Calu3 (cell line): ENCODE measurements at regions not wholly inside any gene's neighbourhood (a gene's known extent, or its start where the extent isn't known, plus 50 kb on each side); places are given as distances from the start of the nearest gene placed in this dataset.

ENCODE experiments used
- BruUV-seq: library from RNA; stranded (reverse); fragments of 400-500 nt; replicated peaks from 2 replicates; lab custom pipeline; 2021; lab: Mats Ljungman, UMichigan
- CTCF ChIA-PET: fragments of 300-600 bp; sonication (Branson Sonifier 250); formaldehyde crosslinking; loops from one replicate; lab custom pipeline; 2022; ENCODE audit warnings: antibody characterized with exemption; lab: Charles Lee
- DNase-seq: peaks from one replicate; pipeline ENCODE4 v3.0.0; 2022
- H3K27ac Mint-ChIP-seq: one replicate; pipeline ENCODE4 v1.8.0; 2022; ENCODE audit warnings: mixed read lengths; ENCODE audit not compliant: unreplicated experiment
- H3K27me3 Mint-ChIP-seq: one replicate; pipeline ENCODE4 v1.8.0; 2022; ENCODE audit warnings: mixed read lengths; ENCODE audit not compliant: unreplicated experiment
- H3K36me3 Mint-ChIP-seq: one replicate; pipeline ENCODE4 v1.8.0; 2022; ENCODE audit warnings: mild to moderate bottlenecking, moderate library complexity, mixed read lengths; ENCODE audit not compliant: insufficient read depth, unreplicated experiment
- H3K4me1 Mint-ChIP-seq: one replicate; pipeline ENCODE4 v1.8.0; 2022; ENCODE audit warnings: mild to moderate bottlenecking, low read depth, mixed read lengths; ENCODE audit not compliant: unreplicated experiment
- H3K4me3 Mint-ChIP-seq: one replicate; pipeline ENCODE4 v1.8.0; 2022; ENCODE audit warnings: mild to moderate bottlenecking, low read depth, moderate library complexity, mixed read lengths; ENCODE audit not compliant: unreplicated experiment
- H3K9me3 Mint-ChIP-seq: one replicate; pipeline ENCODE4 v1.8.0; 2022; ENCODE audit warnings: low read depth, mixed read lengths; ENCODE audit not compliant: unreplicated experiment
- intact Hi-C: fragments of 100-400 bp; cut with micrococcal nuclease; formaldehyde crosslinking; loops from one replicate; pipeline ENCODE4 v1.10.0; 2022; ENCODE audit not compliant: unreplicated experiment
- TF ChIP-seq, protein P1 (sequence below): fragments of 200-600 bp; IDR thresholded peaks from one replicate; pipeline ENCODE4 v1.8.0; 2022; ENCODE audit warnings: antibody characterized with exemption; ENCODE audit not compliant: unreplicated experiment

DNA sequence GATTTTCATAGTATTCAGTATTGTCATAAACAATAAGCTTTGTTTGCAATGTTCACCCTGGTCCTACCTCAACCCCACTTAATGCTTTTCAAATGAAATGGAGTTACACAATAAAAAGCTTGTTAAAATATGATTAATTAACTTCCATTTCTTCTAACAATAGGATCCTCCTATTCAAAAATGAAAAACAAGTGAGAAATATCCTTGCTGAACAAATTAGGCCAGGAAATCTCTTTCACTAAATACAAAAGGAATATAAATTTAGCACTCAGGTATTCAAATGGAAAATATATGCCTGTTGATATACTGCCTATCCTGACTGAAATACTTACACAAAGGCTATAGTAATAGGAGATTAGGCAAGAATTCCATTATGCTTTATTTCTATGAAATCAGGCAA, 323.4 kb upstream of the GRM3 start:
- intact Hi-C loops, result no loop called here
- CTCF ChIA-PET, result no interaction called here
- no peak for DNase-seq
- Mint-ChIP-seq H3K27ac (no peak overlapping the region), H3K27me3 (no peaks in the 10 kb centered on the region), H3K4me1 (no peaks in the 10 kb centered on the region), H3K4me3 (no peak overlapping the region), H3K36me3 (no peaks in the 10 kb centered on the region), H3K9me3 (no peaks in the 10 kb centered on the region)
- TF ChIP-seq, protein P1, sequence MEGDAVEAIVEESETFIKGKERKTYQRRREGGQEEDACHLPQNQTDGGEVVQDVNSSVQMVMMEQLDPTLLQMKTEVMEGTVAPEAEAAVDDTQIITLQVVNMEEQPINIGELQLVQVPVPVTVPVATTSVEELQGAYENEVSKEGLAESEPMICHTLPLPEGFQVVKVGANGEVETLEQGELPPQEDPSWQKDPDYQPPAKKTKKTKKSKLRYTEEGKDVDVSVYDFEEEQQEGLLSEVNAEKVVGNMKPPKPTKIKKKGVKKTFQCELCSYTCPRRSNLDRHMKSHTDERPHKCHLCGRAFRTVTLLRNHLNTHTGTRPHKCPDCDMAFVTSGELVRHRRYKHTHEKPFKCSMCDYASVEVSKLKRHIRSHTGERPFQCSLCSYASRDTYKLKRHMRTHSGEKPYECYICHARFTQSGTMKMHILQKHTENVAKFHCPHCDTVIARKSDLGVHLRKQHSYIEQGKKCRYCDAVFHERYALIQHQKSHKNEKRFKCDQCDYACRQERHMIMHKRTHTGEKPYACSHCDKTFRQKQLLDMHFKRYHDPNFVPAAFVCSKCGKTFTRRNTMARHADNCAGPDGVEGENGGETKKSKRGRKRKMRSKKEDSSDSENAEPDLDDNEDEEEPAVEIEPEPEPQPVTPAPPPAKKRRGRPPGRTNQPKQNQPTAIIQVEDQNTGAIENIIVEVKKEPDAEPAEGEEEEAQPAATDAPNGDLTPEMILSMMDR, result no peak
- BruUV-seq, result no TSS peak

DNA sequence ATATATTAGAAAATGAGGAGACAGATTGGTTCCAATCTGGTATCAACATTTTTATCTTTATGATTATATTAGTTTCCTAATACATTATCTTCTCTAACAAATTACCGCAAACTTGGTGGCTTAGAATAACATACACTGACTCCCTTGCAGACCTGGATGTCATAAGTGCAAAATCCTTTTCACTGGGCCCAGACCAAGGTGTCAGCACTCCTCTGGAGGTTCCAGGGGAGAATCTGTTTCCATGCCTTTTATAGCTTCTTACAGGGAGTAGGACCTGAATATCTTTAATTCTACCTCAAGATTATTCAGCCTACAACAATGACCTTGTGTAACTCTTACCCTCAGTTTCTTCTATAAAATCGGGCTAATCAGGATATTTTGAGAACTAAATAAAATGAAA, 329.9 kb upstream of the GRM3 start:
- H3K4me1 Mint-ChIP-seq, result no peaks in the 10 kb centered on the region
- no peak overlapping the region for H3K4me3 Mint-ChIP-seq
- CTCF ChIA-PET, result no interaction called here
- no peak for DNase-seq
- no peaks in the 10 kb centered on the region for H3K9me3 Mint-ChIP-seq
- H3K36me3 Mint-ChIP-seq, result no peaks in the 10 kb centered on the region
- H3K27me3 Mint-ChIP-seq, result no peaks in the 10 kb centered on the region
- intact Hi-C loops, result no loop called here
- TF ChIP-seq, protein P1, result no peak
- BruUV-seq, result no TSS peak
- no peak overlapping the region for H3K27ac Mint-ChIP-seq

DNA sequence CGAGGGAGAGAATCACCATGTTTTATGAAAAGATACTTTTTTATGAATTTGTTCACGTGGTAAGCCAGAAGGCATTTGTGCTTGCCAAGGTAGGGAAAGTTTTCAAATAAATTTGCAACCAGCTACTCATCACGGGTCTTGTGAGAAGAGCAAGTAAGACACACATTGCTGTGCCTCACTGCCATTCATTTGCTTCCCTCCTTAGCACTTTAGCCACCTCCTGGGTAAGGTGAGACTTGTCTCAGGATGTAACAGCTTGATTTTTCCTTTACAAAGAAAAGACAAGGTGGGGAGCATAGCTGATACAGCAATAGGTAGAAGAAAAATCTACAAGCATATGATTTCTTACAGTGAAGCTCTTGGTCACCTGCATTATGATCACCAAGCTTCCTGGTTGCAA, 342.4 kb upstream of the GRM3 start:
- Mint-ChIP-seq H3K9me3 (no peaks in the 10 kb centered on the region), H3K4me1 (no peaks in the 10 kb centered on the region), H3K36me3 (no peaks in the 10 kb centered on the region), H3K27me3 (no peaks in the 10 kb centered on the region), H3K27ac (no peak overlapping the region), H3K4me3 (no peak overlapping the region)
- no peak for DNase-seq
- CTCF ChIA-PET, result no interaction called here
- intact Hi-C loops, result no loop called here
- no TSS peak for BruUV-seq
- TF ChIP-seq, protein P1, result no peak

DNA sequence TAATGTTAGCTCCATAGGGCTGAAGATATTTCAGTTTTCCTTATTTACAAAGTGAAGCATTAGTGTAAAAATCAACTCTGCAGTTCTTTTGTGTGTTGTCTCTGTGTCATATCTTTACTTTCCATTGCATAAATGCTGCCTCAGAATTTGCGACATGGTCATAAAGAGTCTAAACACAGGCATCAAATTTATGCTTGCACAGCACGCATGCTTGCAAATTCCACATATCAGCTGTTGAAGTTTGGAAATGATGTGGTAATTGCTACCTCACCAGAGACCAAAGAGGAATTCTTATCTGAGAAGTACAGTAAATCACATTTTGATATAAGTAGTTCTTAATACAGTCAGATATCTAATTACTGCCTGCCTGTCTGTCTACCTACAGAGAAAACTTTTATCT, 348.2 kb upstream of the GRM3 start:
- Mint-ChIP-seq H3K4me1 (no peaks in the 10 kb centered on the region), H3K9me3 (no peaks in the 10 kb centered on the region), H3K36me3 (no peaks in the 10 kb centered on the region), H3K27me3 (no peaks in the 10 kb centered on the region), H3K27ac (no peak overlapping the region), H3K4me3 (no peak overlapping the region)
- no TSS peak for BruUV-seq
- intact Hi-C loops, result no loop called here
- CTCF ChIA-PET, result no interaction called here
- TF ChIP-seq, protein P1, result no peak
- no peak for DNase-seq
